HG02885 (cell line): ENCODE measurements at regions not wholly inside any gene's neighbourhood (a gene's known extent, or its start where the extent isn't known, plus 50 kb on each side); places are given as distances from the start of the nearest gene placed in this dataset.
A peak's percentile ranks its signal among the peaks of the same experiment; 100 is the strongest.

Experiments used
- ATAC-seq: cut with Tn5 transposase; IDR thresholded peaks from one replicate; pipeline ENCODE4 v1.9.1; 2021; ENCODE audit warnings: mild to moderate bottlenecking; ENCODE audit not compliant: unreplicated experiment, poor library complexity

- ATAC-seq: no peak
These were observed 90.5 kb upstream of the TNC start for GRCh38 chr9:115208501-115208900.

DNA sequence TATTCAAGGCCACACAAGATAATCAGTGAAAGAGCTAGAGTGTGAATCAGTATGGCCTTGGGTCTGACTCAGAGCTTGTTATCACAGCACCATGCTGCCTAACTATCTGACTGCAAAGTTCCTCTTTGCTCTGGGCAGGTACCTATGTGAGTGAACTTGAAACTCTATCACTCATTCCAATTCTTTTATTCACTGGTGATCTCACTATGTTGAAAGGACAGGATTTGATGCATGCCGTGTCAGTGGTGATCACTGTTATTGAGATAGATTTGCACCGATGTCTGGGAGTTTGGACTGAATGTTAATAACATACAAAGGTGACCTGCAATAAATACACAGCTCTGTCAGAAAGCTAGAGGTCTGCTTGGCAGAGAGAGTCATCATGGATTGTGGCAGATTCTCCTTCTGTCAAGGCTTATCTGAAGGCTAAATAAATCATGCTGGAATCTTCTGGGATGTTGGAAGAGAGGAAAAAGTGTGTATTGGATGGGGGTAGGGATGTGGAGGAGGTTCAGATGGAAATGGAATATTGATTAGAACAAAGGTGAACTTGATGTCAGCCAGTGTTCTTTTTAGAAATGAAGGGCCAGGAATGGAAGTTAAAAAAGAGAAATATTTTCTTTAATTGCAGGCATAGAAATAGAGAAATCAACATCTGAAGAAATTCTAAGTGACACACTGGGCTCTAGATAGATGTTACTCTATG is 91.8 kb upstream of the TNC start:
- ATAC-seq: peak; percentile 62

- no peak for ATAC-seq
These were observed 92.7 kb upstream of the TNC start for GRCh38 chr9:115210699-115211098.

DNA sequence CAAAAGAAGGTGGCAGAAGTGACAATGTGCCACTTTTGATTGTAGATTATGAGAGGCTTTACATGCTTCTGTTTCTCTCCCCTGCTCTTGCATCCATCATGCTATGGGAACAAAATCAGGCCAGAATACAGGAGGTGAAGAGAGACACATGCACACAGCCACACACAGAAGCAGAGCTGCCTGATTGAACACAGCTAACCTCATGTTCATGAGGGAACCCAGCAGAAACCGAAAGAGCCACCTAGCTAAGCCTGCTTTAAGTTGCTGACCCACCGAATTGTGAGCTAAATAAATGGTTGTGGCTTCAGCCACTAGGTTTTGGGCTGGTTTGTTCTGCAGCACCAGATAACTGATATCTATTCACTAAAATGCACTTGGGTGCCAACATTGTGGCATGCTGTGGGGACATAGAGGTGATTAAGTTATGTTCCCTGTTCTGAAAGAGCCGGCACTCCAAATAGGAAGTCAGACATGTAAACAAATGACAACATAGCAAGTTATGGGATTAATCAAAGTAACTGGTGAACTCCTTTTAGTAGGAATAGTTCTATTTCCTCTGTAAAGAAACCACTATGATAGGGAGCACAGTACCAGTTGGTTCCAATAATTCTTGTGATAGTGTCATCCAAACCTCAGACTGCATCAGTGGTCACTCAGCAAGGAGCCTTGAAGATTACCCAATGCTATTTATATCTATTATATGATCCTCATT is 93.6 kb upstream of the TNC start:
- peak; percentile 63 for ATAC-seq

DNA sequence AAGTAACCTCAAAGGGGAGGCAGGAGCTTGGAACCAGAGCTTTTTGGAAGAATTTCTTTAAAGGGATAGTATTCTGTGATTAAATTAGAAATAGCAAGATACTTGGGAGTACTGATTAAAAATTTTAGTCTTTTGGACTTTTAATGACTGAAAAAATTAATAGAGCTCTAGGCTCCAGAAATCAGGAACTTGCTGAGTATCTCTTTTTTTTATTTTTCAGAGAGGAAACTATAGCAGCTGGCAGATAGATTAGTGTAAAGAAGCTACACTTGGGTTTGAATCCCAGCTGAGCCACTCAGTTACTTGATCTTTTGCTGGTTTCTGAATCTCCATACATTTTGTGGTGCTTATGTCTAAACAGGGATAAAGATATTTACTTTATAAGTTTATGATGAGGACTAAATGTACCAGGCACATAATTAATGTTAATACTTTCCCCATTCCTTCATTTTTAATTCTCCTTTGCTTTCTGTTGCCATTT is 94.2 kb upstream of the TNC start:
- no peak for ATAC-seq

DNA sequence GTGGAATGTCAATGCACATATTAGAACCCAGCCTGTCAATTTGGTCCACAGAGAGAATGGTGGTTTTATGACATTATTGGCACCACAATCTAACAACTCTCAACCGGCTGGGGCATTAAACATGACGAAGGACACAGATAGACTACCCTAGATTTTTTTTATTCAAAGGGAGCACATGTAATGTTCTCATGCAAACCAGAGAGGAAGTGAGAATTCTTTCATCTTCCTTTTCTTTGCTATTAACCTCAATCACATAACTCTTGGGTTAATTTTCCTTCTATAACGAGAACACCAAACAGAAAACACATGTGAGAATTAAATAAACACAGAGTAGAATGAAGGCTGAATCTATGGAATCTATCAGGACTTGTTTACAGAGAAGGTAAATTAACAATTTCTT is 94.9 kb upstream of the TNC start:
- ATAC-seq: no peak

DNA sequence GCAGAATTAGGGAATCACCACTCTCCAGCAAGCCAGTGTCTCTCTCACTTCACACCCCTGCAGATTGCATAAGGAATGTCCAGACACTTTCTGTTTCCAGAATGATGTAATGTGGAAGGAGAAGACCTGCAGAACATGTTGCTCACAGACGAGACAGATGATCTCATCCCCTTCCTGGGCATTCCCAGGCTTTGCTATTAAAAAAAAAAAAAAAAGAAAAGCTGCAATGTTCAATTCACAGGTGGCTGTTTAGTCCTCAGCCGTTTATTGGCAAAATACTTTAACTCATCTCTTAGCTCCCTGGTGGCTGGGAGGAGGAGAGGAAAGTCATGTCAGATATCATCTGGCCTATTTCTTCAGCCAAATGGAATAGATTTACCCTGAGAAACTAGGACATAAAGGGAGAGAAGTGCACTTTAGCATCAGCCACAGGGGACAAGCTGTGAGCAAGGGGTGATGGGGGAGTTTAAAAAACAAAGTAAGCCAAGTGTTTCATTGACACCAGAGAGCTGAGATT is 95.9 kb upstream of the TNC start:
- ATAC-seq: no peak

DNA sequence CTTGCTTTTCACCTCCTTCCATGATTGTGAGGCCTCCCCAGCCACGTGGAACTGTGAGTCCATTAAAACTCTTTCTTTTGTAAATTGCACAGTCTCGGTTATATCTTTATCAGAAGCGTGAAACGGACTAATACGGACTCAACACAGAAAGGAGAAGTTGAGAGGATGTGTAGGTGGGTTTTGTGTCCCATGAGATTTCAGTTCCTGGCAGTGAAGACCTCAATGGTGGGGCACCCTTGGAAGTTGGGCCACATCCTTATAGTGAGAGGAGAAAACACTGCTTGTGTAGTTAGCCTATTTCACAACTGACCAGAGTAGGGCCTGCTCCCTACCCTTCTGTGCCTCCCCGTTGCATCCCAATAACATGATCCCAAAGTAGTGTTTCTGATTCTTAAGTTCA is 98.9 kb upstream of the TNC start:
- ATAC-seq: no peak

DNA sequence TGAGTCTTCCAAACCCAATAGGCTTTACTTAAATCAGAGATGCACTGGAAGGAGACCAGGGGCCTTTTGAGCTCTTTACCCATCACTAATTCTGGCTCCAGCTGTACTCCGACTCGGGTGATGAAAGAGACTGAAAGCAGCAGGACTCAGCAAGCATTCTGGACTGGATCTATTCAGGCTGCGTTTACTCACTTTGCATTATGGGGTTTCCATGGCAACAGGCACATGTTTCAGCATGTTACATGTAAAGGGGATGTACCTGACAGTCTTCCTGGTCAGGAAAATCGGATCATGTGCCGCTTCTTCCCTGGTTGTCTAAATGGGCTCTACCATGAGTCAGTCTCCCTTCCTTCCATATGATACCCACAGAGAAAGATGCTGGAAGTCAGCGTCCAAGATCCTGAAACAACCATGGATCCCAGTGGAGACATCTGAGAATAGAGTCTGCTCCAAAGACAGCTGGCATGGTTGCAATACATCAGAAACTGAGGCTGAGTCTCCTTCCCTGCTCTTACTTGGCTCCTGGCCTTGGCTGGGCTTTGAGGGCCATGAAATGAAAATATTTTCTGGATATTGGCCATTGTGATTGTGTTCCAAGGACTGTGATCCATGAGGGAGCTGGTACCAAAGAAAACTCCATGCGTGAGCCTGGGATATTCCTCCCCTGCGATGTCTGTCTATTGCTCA is 102.5 kb upstream of the TNC start:
- ATAC-seq: no peak

DNA sequence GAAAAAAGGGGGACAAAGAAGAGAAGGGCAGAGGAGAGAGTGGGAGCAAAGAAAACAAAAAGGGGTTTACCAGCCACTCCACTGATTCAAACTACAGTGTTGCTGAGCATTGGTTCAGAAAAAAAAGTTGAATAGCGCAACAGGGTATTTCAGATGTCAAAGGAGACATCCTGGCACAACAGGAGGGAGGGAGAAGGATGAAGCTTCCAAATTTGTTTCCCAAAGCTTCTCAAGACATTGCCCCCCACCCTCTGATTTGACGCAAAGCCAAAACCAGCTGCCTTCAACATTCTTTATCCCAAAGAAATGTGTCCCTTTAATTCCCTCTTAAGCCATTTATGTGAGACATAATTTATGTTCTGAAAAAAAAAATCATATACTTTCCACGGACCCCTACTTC is 105.5 kb upstream of the TNC start:
- ATAC-seq: no peak

DNA sequence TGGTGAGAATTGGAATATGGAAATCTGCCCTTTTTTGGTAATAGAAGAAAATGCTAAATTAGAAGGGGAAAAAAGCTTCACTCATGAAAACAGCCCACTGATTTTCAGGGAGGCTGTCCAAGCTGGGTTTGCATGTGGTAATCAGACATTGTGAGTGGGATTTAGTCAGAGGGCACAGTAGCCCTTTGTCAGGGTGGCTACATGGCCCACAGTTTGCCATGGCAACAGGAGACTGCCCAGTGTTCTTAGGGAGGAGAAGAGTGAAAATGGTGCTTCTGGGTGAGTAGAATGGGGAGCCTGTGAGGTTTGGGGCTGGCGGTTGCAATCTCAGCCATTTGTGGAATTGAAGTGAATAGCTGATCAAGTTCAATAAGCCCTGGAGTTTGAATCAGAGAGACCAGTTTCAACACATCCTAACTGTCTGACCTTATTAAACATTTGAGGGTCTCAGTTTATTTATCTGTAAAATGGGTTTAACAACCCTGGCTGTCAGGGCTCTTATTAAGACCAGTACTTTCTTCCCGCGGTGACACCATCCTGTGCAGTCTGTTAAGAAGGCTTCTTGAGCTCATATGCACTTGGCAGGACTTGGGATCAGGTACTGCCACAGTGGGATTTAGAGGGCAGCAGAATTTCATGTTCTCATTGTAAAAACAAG is 107.6 kb upstream of the TNC start:
- no peak for ATAC-seq

- ATAC-seq: no peak
These were observed 108.2 kb upstream of the TNC start for GRCh38 chr9:115226152-115226551.

GRCh38 chr9:115229496-115229895 is 111.5 kb upstream of the TNC start:
- ATAC-seq: no peak

DNA sequence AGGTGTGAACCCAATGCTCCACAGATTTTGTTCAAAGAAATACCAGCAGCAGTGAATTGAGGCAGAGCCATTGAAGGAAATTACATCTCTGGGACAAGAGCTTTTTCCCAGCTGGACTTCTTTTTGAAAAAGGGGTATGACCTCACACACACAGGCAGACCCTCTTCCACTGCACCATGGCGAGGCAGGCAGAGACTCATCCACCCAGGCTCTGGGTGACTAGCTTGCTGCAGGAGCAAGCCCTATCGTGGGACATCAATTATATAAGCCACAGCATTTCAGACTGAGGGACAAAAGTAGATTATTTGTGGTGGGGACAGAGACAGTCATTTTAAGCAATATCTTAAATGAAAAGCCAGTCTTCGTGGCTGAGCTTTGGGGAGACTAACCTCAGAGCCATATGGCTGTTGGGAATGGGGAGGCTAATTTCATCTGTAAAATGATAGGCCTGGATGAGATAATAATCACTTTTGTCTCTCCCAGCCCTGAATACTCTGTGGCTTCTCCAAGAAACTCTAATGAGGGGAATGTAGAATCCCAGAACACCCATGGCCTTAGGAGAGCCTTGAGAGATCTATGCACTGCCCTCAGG is 113.1 kb upstream of the TNC start:
- ATAC-seq: no peak

GRCh38 chr9:115232181-115232774 is 114.3 kb upstream of the TNC start:
- ATAC-seq: no peak

DNA sequence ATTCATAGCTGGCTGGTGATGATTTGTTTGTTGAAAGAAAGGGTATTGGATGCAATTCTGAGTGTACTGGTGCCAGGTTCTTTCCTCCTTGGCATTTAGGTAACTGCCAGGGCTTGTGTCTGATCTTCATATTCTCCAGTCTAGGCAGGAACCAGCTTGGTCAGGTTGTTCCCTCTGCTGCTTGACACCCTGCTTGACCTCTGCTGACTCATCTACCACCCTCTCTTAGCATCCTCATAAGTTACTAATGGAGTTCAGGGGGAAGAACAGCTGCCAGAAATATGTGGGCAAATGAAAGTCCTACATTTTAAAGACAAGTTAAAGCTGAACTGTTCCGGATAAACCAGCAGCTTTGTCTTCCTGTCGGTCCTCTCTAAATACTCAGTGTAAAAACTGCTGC is 116.1 kb upstream of the TNC start:
- ATAC-seq: no peak

DNA sequence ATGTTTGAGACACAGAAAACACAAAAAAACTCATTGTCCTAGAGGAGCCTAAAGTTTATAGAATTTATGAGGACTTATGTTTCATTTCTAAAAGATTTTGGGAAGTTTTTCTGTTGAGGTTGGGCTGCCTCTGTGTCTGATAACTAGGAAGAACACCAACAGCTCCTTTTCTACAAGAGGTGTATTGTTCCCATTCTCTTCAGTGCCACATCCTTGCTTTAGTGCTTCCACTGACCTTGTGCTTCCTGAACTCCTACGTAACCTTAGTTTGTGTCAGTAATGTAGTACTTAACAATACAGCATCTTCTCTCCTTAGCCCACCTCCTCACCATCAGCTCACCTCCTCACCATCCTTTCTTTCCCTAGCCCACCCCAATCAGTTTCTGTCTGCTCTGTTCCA is 117.3 kb upstream of the TNC start:
- no peak for ATAC-seq

GRCh38 chr9:115237385-115237998 is 119.5 kb upstream of the TNC start:
- ATAC-seq: no peak

- ATAC-seq: no peak
These were observed 122.7 kb upstream of the TNC start for GRCh38 chr9:115240676-115241075.

DNA sequence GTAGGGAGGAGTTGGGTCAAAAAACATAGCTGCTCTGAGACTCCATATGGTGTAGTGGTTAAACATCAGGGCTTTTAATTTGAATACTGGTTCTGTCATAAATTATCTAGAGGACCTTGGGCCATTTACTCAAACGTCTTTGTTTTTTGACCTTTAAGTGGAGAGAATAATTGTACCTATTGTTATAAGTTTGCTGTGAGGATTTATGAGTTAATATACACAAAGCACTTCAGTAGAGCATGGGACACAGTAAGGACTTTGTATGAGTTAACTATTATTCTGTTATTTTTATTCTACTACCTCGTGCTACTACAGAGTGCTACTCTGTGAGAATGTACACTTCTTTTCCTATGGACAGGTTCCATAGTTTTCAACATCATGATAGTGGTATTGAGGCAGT is 123.7 kb upstream of the TNC start:
- ATAC-seq: no peak
